Liver (tissue), 8 donors: ENCODE measurements at regions not wholly inside any gene's neighbourhood (a gene's known extent, or its start where the extent isn't known, plus 50 kb on each side); places are given as distances from the start of the nearest gene placed in this dataset.

Source experiments
- DNase-seq: peaks from one replicate; pipeline ENCODE4 v3.0.0-alpha.2; 2017; ENCODE audit warnings: low spot score
- H3K27ac ChIP-seq, 2 donors: one replicate each; pipeline ENCODE4 v1.7.0; 2013; ENCODE audit warnings: inconsistent platforms in 2 of 2, low read length in 2 of 2, control low read depth in 1 of 2, low read depth in 1 of 2, mild to moderate bottlenecking in 1 of 2
- H3K27me3 ChIP-seq, 4 donors: one replicate each; pipeline versions ENCODE4 v1.6.1 to v1.7.0; 2013; ENCODE audit warnings: low read length in 3 of 4, inconsistent platforms in 1 of 4, mild to moderate bottlenecking in 1 of 4, moderate library complexity in 1 of 4; ENCODE audit not compliant: control insufficient read depth in 4 of 4, insufficient read depth in 4 of 4
- H3K36me3 ChIP-seq, 4 donors: one replicate each; pipeline versions ENCODE4 v1.6.1 to v1.7.0; 2013; ENCODE audit warnings: low read length in 3 of 4, mild to moderate bottlenecking in 3 of 4, low read depth in 1 of 4, moderate library complexity in 1 of 4; ENCODE audit not compliant: control insufficient read depth in 4 of 4, insufficient read depth in 3 of 4
- H3K4me1 ChIP-seq, 4 donors: one replicate each; pipeline versions ENCODE4 v1.6.1 to v1.7.0; 2013; ENCODE audit warnings: low read length in 3 of 4, mild to moderate bottlenecking in 3 of 4, moderate library complexity in 1 of 4; ENCODE audit not compliant: control insufficient read depth in 4 of 4, insufficient read depth in 4 of 4
- H3K4me3 ChIP-seq, 3 donors: one replicate each; pipeline versions ENCODE4 v1.6.1 to v1.7.0; 2013; ENCODE audit warnings: low read length in 3 of 3, control low read depth in 1 of 3, low read depth in 1 of 3, mild to moderate bottlenecking in 1 of 3
- H3K9ac ChIP-seq, 2 donors: one replicate each; pipeline ENCODE4 v1.7.0; 2013; ENCODE audit warnings: low read length in 2 of 2, mild to moderate bottlenecking in 2 of 2, moderate library complexity in 2 of 2, control low read depth in 1 of 2, low read depth in 1 of 2
- H3K9me3 ChIP-seq, 4 donors: one replicate each; pipeline versions ENCODE4 v1.6.1 to v1.7.0; 2013; ENCODE audit warnings: low read length in 3 of 4; ENCODE audit not compliant: control insufficient read depth in 4 of 4
- EGR1 ChIP-seq, 2 donors: IDR thresholded peaks; 2 replicates each; pipeline ENCODE4 v1.6.1; 2016 to 2018; ENCODE audit warnings: antibody characterized with exemption in 2 of 2, low read depth in 2 of 2
- FOXA1 ChIP-seq: IDR thresholded peaks from 2 replicates; pipeline ENCODE4 v1.6.1; 2016; ENCODE audit warnings: antibody characterized with exemption
- FOXA2 ChIP-seq: IDR thresholded peaks from 2 replicates; pipeline ENCODE4 v1.6.1; 2016; ENCODE audit warnings: antibody characterized with exemption
- GABPA ChIP-seq, 2 donors: IDR thresholded peaks in 1 of 2; conservative IDR thresholded peaks in 1 of 2; 2 replicates each; pipeline ENCODE4 v1.6.1; 2016; ENCODE audit warnings: antibody characterized with exemption in 2 of 2, mild to moderate bottlenecking in 1 of 2, moderate library complexity in 1 of 2
- HNF4A ChIP-seq, 2 donors: conservative IDR thresholded peaks; 2 replicates each; pipeline ENCODE4 v1.6.1; 2016; ENCODE audit warnings: antibody characterized with exemption in 2 of 2, mild to moderate bottlenecking in 2 of 2
- HNF4G ChIP-seq: IDR thresholded peaks from 2 replicates; pipeline ENCODE4 v1.6.1; 2016; ENCODE audit warnings: antibody characterized with exemption
- JUND ChIP-seq, 2 donors: IDR thresholded peaks; 2 replicates each; pipeline ENCODE4 v1.6.1; 2016; ENCODE audit warnings: antibody characterized with exemption in 2 of 2
- RAD21 ChIP-seq, 2 donors: IDR thresholded peaks; 2 replicates each; pipeline ENCODE4 v1.6.1; 2016; ENCODE audit warnings: antibody characterized with exemption in 2 of 2, mild to moderate bottlenecking in 2 of 2
- RXRA ChIP-seq, 2 donors: IDR thresholded peaks; 2 replicates each; pipeline ENCODE4 v1.6.1; 2017 to 2018; ENCODE audit warnings: antibody characterized with exemption in 2 of 2, mild to moderate bottlenecking in 1 of 2
- SP1 ChIP-seq: IDR thresholded peaks from 2 replicates; pipeline ENCODE4 v1.6.1; 2018; ENCODE audit warnings: antibody characterized with exemption, mild to moderate bottlenecking
- TAF1 ChIP-seq: conservative IDR thresholded peaks from 2 replicates; pipeline ENCODE4 v1.6.1; 2016; ENCODE audit warnings: antibody characterized with exemption, mild to moderate bottlenecking
- YY1 ChIP-seq: IDR thresholded peaks from 2 replicates; pipeline ENCODE4 v1.6.1; 2016; ENCODE audit warnings: antibody characterized with exemption, mild to moderate bottlenecking
- WGBS: extraction: QIAGEN DNeasy Blood & Tissue Kit; methylation state at CpG from one replicate; pipeline ENCODE4 v1.1.7; 2013; 5-methylcytosine and 5-hydroxymethylcytosine counted together
- TF ChIP-seq, protein P1 (sequence below): IDR thresholded peaks from 2 replicates; pipeline ENCODE4 v1.6.1; 2016; ENCODE audit warnings: antibody characterized with exemption
- TF ChIP-seq, protein P2 (sequence below): IDR thresholded peaks from 2 replicates; pipeline ENCODE4 v1.6.1; 2016; ENCODE audit warnings: antibody characterized with exemption
- TF ChIP-seq, protein P3 (sequence below): fragments of 150-350 bp; IDR thresholded peaks from 2 replicates; pipeline ENCODE4 v1.5.1; 2017; ENCODE audit warnings: improper control_type of control experiment, low read depth, low read length; ENCODE audit not compliant: missing input control
- TF ChIP-seq, protein P4 (sequence below): IDR thresholded peaks from 2 replicates; pipeline ENCODE4 v1.6.1; 2016; ENCODE audit warnings: antibody characterized with exemption, mild to moderate bottlenecking
- TF ChIP-seq, protein P5 (sequence below): IDR thresholded peaks from 2 replicates; pipeline ENCODE4 v1.6.1; 2016; ENCODE audit warnings: antibody characterized with exemption
- donor health status: healthy.
- donor health status: healthy.
- donor health status: healthy.
- donor health status: healthy.
- donor health status: healthy.

DNA sequence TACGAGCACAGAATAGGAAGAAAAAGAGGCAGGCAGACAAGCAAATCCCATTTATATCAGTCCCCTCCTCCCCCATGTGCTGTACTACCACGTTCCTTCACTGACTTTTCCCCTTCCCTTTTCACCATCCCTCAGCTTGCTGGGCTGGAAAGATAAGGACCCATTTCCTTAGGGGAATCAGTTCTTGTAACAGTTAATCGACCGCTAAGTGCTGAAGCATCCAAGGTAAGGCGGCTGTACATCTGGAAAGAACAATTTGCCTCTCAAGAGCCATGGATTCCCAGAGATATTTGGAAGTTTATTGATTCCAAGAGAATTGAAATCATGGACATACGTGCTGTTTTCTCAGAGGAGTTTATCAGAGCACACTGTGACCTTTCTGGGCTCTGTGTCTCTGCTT lies 1688.0 kb downstream of the STIM2 start:
- no peaks in the 10 kb centered on the region for H3K36me3 ChIP-seq
- WGBS: 35% methylated on average over 6 of the region's 6 CpGs

DNA sequence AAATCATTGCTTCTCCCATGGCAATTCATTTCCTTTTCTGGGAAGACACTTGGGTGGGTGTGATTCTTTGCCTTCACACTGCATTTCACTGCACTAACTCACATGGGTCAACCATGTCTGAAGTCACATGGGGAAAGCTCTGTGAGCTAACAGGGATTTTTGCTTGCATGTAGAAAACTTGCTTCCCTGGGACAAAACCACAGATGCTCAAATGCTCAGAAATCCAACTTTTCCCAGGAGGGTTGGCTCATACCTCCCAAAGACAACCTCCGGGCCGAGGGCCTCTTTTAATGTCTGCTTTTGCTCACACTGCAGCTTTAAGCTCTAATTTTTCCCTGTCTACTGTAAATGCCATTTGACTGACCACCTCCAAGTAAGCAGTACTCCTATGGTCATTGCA lies 1695.2 kb downstream of the STIM2 start:
- Histone ChIP-seq H3K4me3 (no peak overlapping the region), H3K9me3 (no peaks in the 10 kb centered on the region), H3K36me3 (no peaks in the 10 kb centered on the region), H3K27ac (no peak overlapping the region), H3K27me3 (no peaks in the 10 kb centered on the region), H3K4me1 (no peaks in the 10 kb centered on the region), H3K9ac (no peak overlapping the region)
- 64% methylated on average over 2 of the region's 2 CpGs for WGBS
- DNase-seq: no peak
- TF ChIP-seq TAF1 (no peak), FOXA2 (no peak), EGR1 (IDR thresholded peaks at IDR 0.05; ENCODE audit: low read depth in 2 of 2) (no peak), SP1 (no peak), GABPA (IDR thresholded peaks at IDR 0.05 in 1 of 2, conservative IDR thresholded peaks at IDR 0.05 in 1 of 2) (no peak), RXRA (IDR thresholded peaks at IDR 0.05) (no peak), HNF4A (conservative IDR thresholded peaks at IDR 0.05) (no peak), HNF4G (no peak)
- TF ChIP-seq, protein P1, sequence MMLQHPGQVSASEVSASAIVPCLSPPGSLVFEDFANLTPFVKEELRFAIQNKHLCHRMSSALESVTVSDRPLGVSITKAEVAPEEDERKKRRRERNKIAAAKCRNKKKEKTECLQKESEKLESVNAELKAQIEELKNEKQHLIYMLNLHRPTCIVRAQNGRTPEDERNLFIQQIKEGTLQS: no peak
- TF ChIP-seq, protein P2, sequence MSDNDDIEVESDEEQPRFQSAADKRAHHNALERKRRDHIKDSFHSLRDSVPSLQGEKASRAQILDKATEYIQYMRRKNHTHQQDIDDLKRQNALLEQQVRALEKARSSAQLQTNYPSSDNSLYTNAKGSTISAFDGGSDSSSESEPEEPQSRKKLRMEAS: no peak
- TF ChIP-seq, protein P3, sequence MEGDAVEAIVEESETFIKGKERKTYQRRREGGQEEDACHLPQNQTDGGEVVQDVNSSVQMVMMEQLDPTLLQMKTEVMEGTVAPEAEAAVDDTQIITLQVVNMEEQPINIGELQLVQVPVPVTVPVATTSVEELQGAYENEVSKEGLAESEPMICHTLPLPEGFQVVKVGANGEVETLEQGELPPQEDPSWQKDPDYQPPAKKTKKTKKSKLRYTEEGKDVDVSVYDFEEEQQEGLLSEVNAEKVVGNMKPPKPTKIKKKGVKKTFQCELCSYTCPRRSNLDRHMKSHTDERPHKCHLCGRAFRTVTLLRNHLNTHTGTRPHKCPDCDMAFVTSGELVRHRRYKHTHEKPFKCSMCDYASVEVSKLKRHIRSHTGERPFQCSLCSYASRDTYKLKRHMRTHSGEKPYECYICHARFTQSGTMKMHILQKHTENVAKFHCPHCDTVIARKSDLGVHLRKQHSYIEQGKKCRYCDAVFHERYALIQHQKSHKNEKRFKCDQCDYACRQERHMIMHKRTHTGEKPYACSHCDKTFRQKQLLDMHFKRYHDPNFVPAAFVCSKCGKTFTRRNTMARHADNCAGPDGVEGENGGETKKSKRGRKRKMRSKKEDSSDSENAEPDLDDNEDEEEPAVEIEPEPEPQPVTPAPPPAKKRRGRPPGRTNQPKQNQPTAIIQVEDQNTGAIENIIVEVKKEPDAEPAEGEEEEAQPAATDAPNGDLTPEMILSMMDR: no peak
- TF ChIP-seq, protein P4, sequence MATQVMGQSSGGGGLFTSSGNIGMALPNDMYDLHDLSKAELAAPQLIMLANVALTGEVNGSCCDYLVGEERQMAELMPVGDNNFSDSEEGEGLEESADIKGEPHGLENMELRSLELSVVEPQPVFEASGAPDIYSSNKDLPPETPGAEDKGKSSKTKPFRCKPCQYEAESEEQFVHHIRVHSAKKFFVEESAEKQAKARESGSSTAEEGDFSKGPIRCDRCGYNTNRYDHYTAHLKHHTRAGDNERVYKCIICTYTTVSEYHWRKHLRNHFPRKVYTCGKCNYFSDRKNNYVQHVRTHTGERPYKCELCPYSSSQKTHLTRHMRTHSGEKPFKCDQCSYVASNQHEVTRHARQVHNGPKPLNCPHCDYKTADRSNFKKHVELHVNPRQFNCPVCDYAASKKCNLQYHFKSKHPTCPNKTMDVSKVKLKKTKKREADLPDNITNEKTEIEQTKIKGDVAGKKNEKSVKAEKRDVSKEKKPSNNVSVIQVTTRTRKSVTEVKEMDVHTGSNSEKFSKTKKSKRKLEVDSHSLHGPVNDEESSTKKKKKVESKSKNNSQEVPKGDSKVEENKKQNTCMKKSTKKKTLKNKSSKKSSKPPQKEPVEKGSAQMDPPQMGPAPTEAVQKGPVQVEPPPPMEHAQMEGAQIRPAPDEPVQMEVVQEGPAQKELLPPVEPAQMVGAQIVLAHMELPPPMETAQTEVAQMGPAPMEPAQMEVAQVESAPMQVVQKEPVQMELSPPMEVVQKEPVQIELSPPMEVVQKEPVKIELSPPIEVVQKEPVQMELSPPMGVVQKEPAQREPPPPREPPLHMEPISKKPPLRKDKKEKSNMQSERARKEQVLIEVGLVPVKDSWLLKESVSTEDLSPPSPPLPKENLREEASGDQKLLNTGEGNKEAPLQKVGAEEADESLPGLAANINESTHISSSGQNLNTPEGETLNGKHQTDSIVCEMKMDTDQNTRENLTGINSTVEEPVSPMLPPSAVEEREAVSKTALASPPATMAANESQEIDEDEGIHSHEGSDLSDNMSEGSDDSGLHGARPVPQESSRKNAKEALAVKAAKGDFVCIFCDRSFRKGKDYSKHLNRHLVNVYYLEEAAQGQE: no peak
- TF ChIP-seq, protein P5, sequence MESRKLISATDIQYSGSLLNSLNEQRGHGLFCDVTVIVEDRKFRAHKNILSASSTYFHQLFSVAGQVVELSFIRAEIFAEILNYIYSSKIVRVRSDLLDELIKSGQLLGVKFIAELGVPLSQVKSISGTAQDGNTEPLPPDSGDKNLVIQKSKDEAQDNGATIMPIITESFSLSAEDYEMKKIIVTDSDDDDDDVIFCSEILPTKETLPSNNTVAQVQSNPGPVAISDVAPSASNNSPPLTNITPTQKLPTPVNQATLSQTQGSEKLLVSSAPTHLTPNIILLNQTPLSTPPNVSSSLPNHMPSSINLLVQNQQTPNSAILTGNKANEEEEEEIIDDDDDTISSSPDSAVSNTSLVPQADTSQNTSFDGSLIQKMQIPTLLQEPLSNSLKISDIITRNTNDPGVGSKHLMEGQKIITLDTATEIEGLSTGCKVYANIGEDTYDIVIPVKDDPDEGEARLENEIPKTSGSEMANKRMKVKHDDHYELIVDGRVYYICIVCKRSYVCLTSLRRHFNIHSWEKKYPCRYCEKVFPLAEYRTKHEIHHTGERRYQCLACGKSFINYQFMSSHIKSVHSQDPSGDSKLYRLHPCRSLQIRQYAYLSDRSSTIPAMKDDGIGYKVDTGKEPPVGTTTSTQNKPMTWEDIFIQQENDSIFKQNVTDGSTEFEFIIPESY: no peak

More for the DNA sequence above, 1688.0 kb downstream of the STIM2 start:
- Histone ChIP-seq H3K9me3 (no peaks in the 10 kb centered on the region), H3K4me3 (no peak overlapping the region), H3K9ac (no peak overlapping the region), H3K4me1 (no peaks in the 10 kb centered on the region), H3K27ac (no peak overlapping the region), H3K27me3 (no peaks in the 10 kb centered on the region)
- DNase-seq: no peak
- TF ChIP-seq, protein P5: no peak
- TF ChIP-seq JUND (IDR thresholded peaks at IDR 0.05) (no peak), EGR1 (IDR thresholded peaks at IDR 0.05; ENCODE audit: low read depth in 2 of 2) (no peak), FOXA1 (no peak), YY1 (no peak), RXRA (IDR thresholded peaks at IDR 0.05) (no peak), SP1 (no peak), HNF4G (no peak), RAD21 (IDR thresholded peaks at IDR 0.05) (no peak), HNF4A (conservative IDR thresholded peaks at IDR 0.05) (no peak)
- TF ChIP-seq, protein P2: no peak
- TF ChIP-seq, protein P1: no peak
